HG03575 (cell line): ENCODE measurements at regions not wholly inside any gene's neighbourhood (a gene's known extent, or its start where the extent isn't known, plus 50 kb on each side); places are given as distances from the start of the nearest gene placed in this dataset.
"Not testable (repeated sequence)": the region's sequence is repeated elsewhere in the genome, so short reads cannot be mapped to it uniquely, and the experiment has no call there.

Experiments
- ATAC-seq: cut with Tn5 transposase; IDR thresholded peaks from one replicate; pipeline ENCODE4 v1.9.1; 2021; ENCODE audit not compliant: unreplicated experiment, insufficient number of reproducible peaks, low FRiP score; ENCODE audit errors: extremely low read depth

GRCh38 chr4:188680667-188681063 lies 541.4 kb downstream of the TRIML1 start:
- ATAC-seq: no peak

GRCh38 chr4:188682321-188682720 lies 543.1 kb downstream of the TRIML1 start:
- ATAC-seq: no peak

- ATAC-seq: no peak
Observed at GRCh38 chr4:188683571-188683970, 544.3 kb downstream of the TRIML1 start.

- ATAC-seq: no peak
Observed at GRCh38 chr4:188688956-188689355, 549.7 kb downstream of the TRIML1 start.

- ATAC-seq: no peak
Observed at GRCh38 chr4:188691811-188692210, 552.6 kb downstream of the TRIML1 start.

- ATAC-seq: no peak
Observed at GRCh38 chr4:188695261-188695660, 556.0 kb downstream of the TRIML1 start.

GRCh38 chr4:188697243-188697642 lies 558.0 kb downstream of the TRIML1 start:
- ATAC-seq: no peak

- ATAC-seq: no peak
Observed at GRCh38 chr4:188701952-188702351, 562.7 kb downstream of the TRIML1 start.

- ATAC-seq: no peak
Observed at GRCh38 chr4:188704288-188704687, 565.0 kb downstream of the TRIML1 start.

- no peak for ATAC-seq
Observed at GRCh38 chr4:188707036-188707435, 567.8 kb downstream of the TRIML1 start.

- ATAC-seq: no peak
Observed at GRCh38 chr4:188714501-188714900, 575.3 kb downstream of the TRIML1 start.

GRCh38 chr4:188714907-188715306 lies 575.7 kb downstream of the TRIML1 start:
- ATAC-seq: no peak

- no peak for ATAC-seq
Observed at GRCh38 chr4:188717661-188718060, 578.4 kb downstream of the TRIML1 start.

GRCh38 chr4:188719794-188720193 lies 580.6 kb downstream of the TRIML1 start:
- no peak for ATAC-seq

GRCh38 chr4:188722911-188723310 lies 583.7 kb downstream of the TRIML1 start:
- ATAC-seq: no peak

GRCh38 chr4:188727746-188728145 lies 588.5 kb downstream of the TRIML1 start:
- no peak for ATAC-seq

GRCh38 chr4:188728359-188728758 lies 589.1 kb downstream of the TRIML1 start:
- no peak for ATAC-seq

GRCh38 chr4:188732131-188732530 lies 592.9 kb downstream of the TRIML1 start:
- ATAC-seq: no peak

- no peak for ATAC-seq
Observed at GRCh38 chr4:188735082-188735481, 595.8 kb downstream of the TRIML1 start.

GRCh38 chr4:188737251-188738002 lies 598.2 kb downstream of the TRIML1 start:
- ATAC-seq: no peak

GRCh38 chr4:188738290-188738689 lies 599.0 kb downstream of the TRIML1 start:
- ATAC-seq: not testable (repeated sequence)
